Motor neuron (in vitro differentiated cells): ENCODE measurements at regions not wholly inside any gene's neighbourhood (a gene's known extent, or its start where the extent isn't known, plus 50 kb on each side); places are given as distances from the start of the nearest gene placed in this dataset.

ENCODE experiments used
- ATAC-seq, 8 experiments: fragments of 200-7000 bp; cut with Tn5 transposase; replicated peaks in 6 of 8; 2 replicates each; pipeline ENCODE4 v1.8.0; 2021; ENCODE audit warnings: mild to moderate bottlenecking in 8 of 8, moderate library complexity in 8 of 8
- H3K27ac ChIP-seq, 2 donors: fragments of 250-450 bp; sonication (Bioruptor Pico); 2 replicates each; pipeline ENCODE4 v1.9.0; 2021; ENCODE audit warnings: antibody characterized with exemption in 2 of 2, mild to moderate bottlenecking in 2 of 2, moderate library complexity in 1 of 2
- H3K4me1 ChIP-seq, 2 donors: fragments of 250-450 bp; sonication (Bioruptor Pico); replicated peaks in 1 of 2; 2 replicates each; pipeline ENCODE4 v1.6.1; 2021; ENCODE audit warnings: antibody characterized with exemption in 2 of 2, mild to moderate bottlenecking in 2 of 2, moderate library complexity in 1 of 2
- H3K4me3 ChIP-seq, 5 donors: fragments of 250-450 bp; sonication (Bioruptor Pico); 2 replicates each; pipeline ENCODE4 v1.9.0; 2021; ENCODE audit warnings: antibody characterized with exemption in 5 of 5, mild to moderate bottlenecking in 5 of 5, moderate library complexity in 4 of 5
- WGBS, 10 experiments: fragments of 450-650 bp; shearing (Covaris generic); methylation state at CpG; one replicate each; pipeline ENCODE4 v1.0.0; 2022; 5-methylcytosine and 5-hydroxymethylcytosine counted together
- in situ Hi-C, 9 experiments: fragments of 400-800 bp; cut with MboI; loops; one replicate each; pipeline ENCODE4 v1.15.0; 2021; ENCODE audit warnings: low sequenced_read_pairs in 9 of 9, low pct_unique_long_range_greater_than_20kb in 2 of 9; ENCODE audit not compliant: unreplicated experiment in 9 of 9

DNA sequence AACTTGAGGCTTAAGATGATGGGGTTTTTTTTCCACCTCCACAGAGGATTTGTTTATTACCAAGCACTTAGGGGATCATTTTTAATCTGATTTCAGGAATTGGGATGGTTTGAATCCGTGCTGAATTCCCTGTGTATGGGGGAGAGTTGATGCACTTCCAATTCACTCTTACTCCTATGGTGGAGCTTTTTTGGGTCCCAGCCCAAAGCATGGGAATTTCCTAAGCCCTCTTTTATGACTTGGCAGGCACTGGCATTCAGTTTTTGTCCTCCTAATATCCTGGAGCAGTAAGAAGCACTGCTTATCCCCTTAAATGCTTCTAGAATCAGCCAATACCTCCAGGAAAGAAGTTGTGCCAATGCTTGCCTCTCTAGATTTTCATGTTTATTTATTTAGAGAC lies 78.7 kb downstream of the HYCC1 start:
- in situ Hi-C loops: no loop called here
- 0 to 100% (median 50%) methylated on average over 1 of the region's 1 CpG; no CpG with 5 or more reads in 5 of the 10 experiments for WGBS, 10 experiments
- ATAC-seq: no peak
- Histone ChIP-seq H3K27ac (no peak overlapping the region), H3K4me1 (no peaks in the 10 kb centered on the region), H3K4me3 (no peak overlapping the region)

- no peak for ATAC-seq
- in situ Hi-C loops: no loop called here
- no peak overlapping the region for H3K27ac ChIP-seq
- no peak overlapping the region for H3K4me3 ChIP-seq
- H3K4me1 ChIP-seq: no peaks in the 10 kb centered on the region
- 11 to 94% (median 80%) methylated on average over 1 to 3 of the region's 4 CpGs; no CpG with 5 or more reads in 1 of the 10 experiments for WGBS, 10 experiments
Observed at GRCh38 chr7:22934473-22935065, 79.4 kb downstream of the HYCC1 start.

DNA sequence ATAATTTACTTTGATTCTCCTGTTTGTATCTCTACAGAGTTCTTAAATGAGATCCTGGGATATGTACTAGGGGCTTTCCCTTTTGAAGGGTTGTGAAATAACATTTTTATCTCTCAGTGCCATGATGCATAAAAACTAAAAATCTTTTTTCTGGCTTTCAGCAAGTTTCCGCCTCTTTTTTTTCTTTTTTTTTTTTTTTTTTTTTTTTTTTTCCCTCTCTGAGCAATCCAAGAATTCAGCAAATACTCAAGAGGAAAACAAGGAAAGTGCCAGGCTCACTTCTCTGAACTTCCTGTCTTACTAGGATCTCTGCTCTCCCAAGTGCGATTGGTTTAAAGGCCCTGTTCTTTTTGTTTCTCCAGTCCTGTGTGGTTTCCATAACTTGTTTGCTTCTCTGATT lies 79.9 kb downstream of the HYCC1 start:
- Histone ChIP-seq H3K4me3 (no peak overlapping the region), H3K4me1 (no peaks in the 10 kb centered on the region), H3K27ac (no peak overlapping the region)
- in situ Hi-C loops: no loop called here
- ATAC-seq: no peak
- 6 to 100% (median 74%) methylated on average over 1 to 2 of the region's 2 CpGs; no CpG with 5 or more reads in 1 of the 10 experiments for WGBS, 10 experiments

DNA sequence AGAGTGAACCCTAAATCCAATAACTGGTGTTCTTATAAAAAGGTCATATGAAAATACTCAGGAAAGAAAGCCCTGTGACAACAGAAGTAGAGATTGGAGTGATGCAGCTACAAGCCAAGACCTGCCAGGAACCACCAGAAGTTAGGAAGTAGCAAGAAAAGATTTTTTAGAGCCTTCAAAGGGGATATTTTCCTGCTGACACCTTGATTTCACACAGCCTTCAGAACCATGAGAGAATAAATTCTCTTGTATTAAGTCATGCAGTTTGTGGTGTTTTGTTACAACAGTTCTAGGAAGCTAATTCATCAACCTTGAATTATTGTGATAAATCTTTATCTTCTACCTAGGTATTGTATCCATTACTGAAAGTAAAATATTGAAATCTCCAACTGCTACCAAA lies 81.0 kb downstream of the HYCC1 start:
- Histone ChIP-seq H3K27ac (no peak overlapping the region), H3K4me3 (no peak overlapping the region), H3K4me1 (no peaks in the 10 kb centered on the region)
- no peak for ATAC-seq
- in situ Hi-C loops: no loop called here

- in situ Hi-C loops: no loop called here
- Histone ChIP-seq H3K27ac (no peak overlapping the region), H3K4me1 (no peaks in the 10 kb centered on the region), H3K4me3 (no peak overlapping the region)
- ATAC-seq: no peak
- WGBS, 10 experiments: 33 to 94% (median 65%) methylated on average over 1 to 3 of the region's 3 CpGs
Observed at GRCh38 chr7:22931011-22931410, 82.9 kb downstream of the HYCC1 start.

GRCh38 chr7:22922307-22922706 lies 91.6 kb downstream of the HYCC1 start:
- no peak overlapping the region for H3K27ac ChIP-seq
- in situ Hi-C loops: no loop called here
- ATAC-seq: no peak
- WGBS, 10 experiments: 80 to 100% (median 100%) methylated on average over 1 to 2 of the region's 2 CpGs; no CpG with 5 or more reads in 1 of the 10 experiments
- H3K4me3 ChIP-seq: no peak overlapping the region
- no peaks in the 10 kb centered on the region for H3K4me1 ChIP-seq

- Histone ChIP-seq H3K4me1 (no peaks in the 10 kb centered on the region), H3K27ac (no peak overlapping the region), H3K4me3 (no peak overlapping the region)
- in situ Hi-C loops: no loop called here
- peak in 1 of 8 experiments; percentile 11 for ATAC-seq
- WGBS, 10 experiments: 0 to 100% (median 63%) methylated on average over 1 of the region's 1 CpG
Observed at GRCh38 chr7:22921386-22922086, 92.4 kb downstream of the HYCC1 start.

DNA sequence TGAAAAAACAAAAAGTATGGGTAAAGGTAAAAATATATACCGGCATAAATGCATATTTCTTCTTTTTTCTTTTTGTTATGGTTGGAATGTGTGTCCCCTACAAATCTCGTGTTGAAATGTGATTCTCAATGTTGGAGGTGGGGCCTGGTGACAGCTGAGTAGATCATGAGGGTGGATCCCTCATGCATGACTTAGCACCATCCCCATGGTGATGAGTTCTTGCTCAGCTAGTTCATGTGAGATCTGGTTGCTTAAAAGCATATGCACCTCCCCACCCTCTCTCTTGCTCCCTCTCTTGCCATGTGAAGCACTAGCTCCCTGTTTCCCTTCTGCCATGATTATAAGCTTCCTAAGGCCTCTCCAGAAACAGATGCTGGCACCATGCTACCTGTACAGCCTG lies 93.3 kb downstream of the HYCC1 start:
- peak; percentile 33 to 100 (median 68) for ATAC-seq
- in situ Hi-C loops: no loop called here
- WGBS, 10 experiments: 14 to 100% (median 51%) methylated on average over 1 to 2 of the region's 2 CpGs
- Histone ChIP-seq H3K4me3 (no peak overlapping the region), H3K4me1 (no peaks in the 10 kb centered on the region), H3K27ac (no peak overlapping the region)

- ATAC-seq: peak in 2 of 8 experiments; percentile 54 to 77
- in situ Hi-C loops: no loop called here
- Histone ChIP-seq H3K4me1 (no peaks in the 10 kb centered on the region), H3K27ac (no peak overlapping the region), H3K4me3 (no peak overlapping the region)
- WGBS, 10 experiments: 36 to 100% (median 89%) methylated on average over 1 to 4 of the region's 4 CpGs; no CpG with 5 or more reads in 2 of the 10 experiments
Observed at GRCh38 chr7:22913158-22913557, 90.5 kb upstream of the TOMM7 start.

DNA sequence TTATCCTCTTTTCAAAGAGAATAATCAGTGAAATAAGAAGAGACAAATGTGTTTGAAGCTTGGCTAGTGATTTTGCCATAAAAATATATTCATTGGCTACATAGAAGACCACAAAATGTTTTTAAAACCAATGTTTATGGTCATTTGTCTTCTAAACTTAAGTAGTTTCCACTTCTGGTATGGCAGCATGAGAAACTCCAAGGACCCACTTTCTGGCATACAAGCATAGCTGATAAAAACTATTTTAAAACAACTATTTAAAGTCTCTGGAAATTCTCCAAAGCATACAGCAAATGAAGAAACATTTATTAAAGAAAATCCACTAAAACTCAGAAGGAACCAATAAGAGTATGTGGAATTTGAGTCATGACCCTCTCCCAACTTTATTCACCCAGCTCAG lies 89.2 kb upstream of the TOMM7 start:
- ATAC-seq: no peak
- no peak overlapping the region for H3K4me3 ChIP-seq
- H3K4me1 ChIP-seq: no peaks in the 10 kb centered on the region
- in situ Hi-C loops: no loop called here
- H3K27ac ChIP-seq: no peak overlapping the region

DNA sequence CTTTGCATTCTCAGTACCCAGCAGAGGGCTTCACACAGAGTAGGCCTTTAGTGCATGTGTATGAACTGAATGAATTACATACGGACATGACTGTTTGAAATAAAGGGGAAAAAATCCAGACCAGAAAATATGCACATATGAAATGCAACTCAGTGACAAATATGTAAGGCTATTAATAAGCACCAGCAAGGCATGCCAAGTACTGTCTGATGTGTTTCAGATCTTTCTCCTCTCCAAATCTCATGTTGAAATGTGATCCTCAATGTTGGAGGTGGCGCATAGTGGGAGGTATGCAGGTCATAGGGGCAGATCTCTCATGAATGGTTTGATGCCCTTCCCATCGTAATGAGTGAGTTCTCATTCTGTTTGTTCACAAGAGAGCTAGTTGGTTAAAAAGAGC lies 87.3 kb upstream of the TOMM7 start:
- WGBS, 10 experiments: 0 to 100% (median 58%) methylated on average over 1 to 3 of the region's 3 CpGs; no CpG with 5 or more reads in 3 of the 10 experiments
- no peak overlapping the region for H3K27ac ChIP-seq
- ATAC-seq: peak in 4 of 8 experiments; percentile 32 to 93 (median 76)
- no peak overlapping the region for H3K4me3 ChIP-seq
- H3K4me1 ChIP-seq: no peaks in the 10 kb centered on the region
- in situ Hi-C loops: no loop called here

DNA sequence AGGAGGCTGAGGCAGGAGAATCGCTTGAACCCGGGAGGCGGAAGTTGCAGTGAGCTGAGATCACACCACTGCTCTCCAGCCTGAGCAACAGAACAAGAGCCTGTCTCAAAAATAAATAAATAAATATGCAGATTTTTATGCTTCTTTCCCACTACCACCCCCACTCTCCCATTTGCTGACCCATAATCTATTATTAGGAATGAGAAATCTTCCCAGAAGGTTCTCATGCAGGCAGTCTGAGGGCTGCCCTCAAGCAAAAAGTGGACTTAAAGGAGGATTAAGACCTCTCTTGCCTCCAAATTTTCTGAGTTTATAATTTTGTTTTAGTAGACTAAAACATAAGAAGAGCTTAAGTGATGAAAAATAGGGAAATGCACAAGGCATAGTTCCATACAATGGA lies 85.2 kb upstream of the TOMM7 start:
- 92 to 100% (median 100%) methylated on average over 1 to 3 of the region's 3 CpGs; no CpG with 5 or more reads in 5 of the 10 experiments for WGBS, 10 experiments
- no peak overlapping the region for H3K4me3 ChIP-seq
- no peaks in the 10 kb centered on the region for H3K4me1 ChIP-seq
- H3K27ac ChIP-seq: no peak overlapping the region
- peak in 2 of 8 experiments; percentile 34 to 41 for ATAC-seq
- in situ Hi-C loops: no loop called here

DNA sequence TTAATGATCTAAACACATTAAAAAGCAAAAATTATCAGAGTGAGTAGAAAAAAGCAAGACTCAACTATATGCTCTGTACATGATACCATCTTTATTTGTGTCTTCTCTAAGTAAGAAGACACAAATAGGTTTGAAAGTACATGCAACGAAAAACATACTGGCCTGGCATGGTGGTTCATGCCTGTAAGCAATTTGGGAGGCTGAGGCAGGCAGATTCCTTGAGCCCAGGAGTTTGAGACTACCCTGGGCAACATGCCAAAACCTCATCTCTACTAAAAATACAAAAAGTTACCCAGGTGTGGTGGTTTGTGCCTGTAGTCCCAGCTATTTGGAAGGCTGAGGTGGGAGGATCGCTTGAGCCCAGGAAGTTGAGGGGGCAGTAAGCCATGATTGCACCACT lies 78.1 kb upstream of the TOMM7 start:
- H3K27ac ChIP-seq: no peak overlapping the region
- H3K4me3 ChIP-seq: no peak overlapping the region
- ATAC-seq: no peak
- H3K4me1 ChIP-seq: peaks cover 0 to 2% of the 10 kb centered on the region in 2 donors
- 50 to 95% (median 88%) methylated on average over 1 to 2 of the region's 2 CpGs; no CpG with 5 or more reads in 2 of the 10 experiments for WGBS, 10 experiments
- in situ Hi-C loops: no loop called here

- 40 to 100% (median 100%) methylated on average over 1 of the region's 1 CpG; no CpG with 5 or more reads in 3 of the 10 experiments for WGBS, 10 experiments
- in situ Hi-C loops: no loop called here
- Histone ChIP-seq H3K4me3 (no peak overlapping the region), H3K27ac (no peak overlapping the region), H3K4me1 (peaks cover 0 to 2% of the 10 kb centered on the region in 2 donors)
- no peak for ATAC-seq
Observed at GRCh38 chr7:22900101-22900500, 77.5 kb upstream of the TOMM7 start.
